K562 (cell line): ENCODE measurements at regions not wholly inside any gene's neighbourhood (a gene's known extent, or its start where the extent isn't known, plus 50 kb on each side); places are given as distances from the start of the nearest gene placed in this dataset.

ENCODE experiments used
- ATAC-seq: fragments of 200-7000 bp; cut with Tn5 transposase; 3 replicates; pipeline ENCODE4 v1.9.1; 2020; ENCODE audit warnings: moderate library complexity
- BruUV-seq: library from RNA; stranded (reverse); fragments of 400-500 nt; replicated peaks from 2 replicates; lab custom pipeline; 2021; lab: Mats Ljungman, UMichigan
- CTCF ChIA-PET: fragments of 300-600 bp; formaldehyde crosslinking; extraction: SDS; loops from one replicate; lab custom pipeline; 2021; ENCODE audit warnings: low intra/inter-chr PET ratio; lab: Yijun Ruan, JAX
- POLR2A ChIA-PET: fragments of 300-600, 350-650 bp; sonication (Branson Sonifier 250); formaldehyde crosslinking; extraction: SDS; loops from one replicate; lab custom pipeline; 2021; ENCODE audit warnings: antibody characterized with exemption, inconsistent platforms; lab: Yijun Ruan, JAX
- DNase-seq, 4 experiments: peaks; one replicate each; pipeline versions ENCODE4 v3.0.0 to v3.0.0-alpha.2; 2011 to 2018; ENCODE audit warnings: low spot score in 3 of 4, mixed read lengths in 3 of 4; ENCODE audit errors: extremely low read depth in 1 of 4
- FAIRE-seq: peaks from 2 replicates; lab custom pipeline; 2011; peaks lifted over from hg19 to GRCh38; lab: Jason Lieb, UNC
- H2AFZ ChIP-seq: 2 replicates; pipeline ENCODE4 v1.6.0; 2011; ENCODE audit warnings: low read depth, low read length, control low read depth, inconsistent platforms
- H3K27ac ChIP-seq: fragments of 200-600 bp; 3 replicates; pipeline ENCODE4 v1.8.0; 2011; ENCODE audit warnings: low read depth, mild to moderate bottlenecking, control low read depth, inconsistent platforms, low read length, moderate library complexity, mixed read lengths; ENCODE audit errors: extremely low read depth
- H3K27me3 ChIP-seq, 2 experiments: fragments of 300-600 bp in 1 of 2; 2 replicates in 1 of 2; 3 replicates in 1 of 2; pipeline versions ENCODE4 v1.6.0 to v1.8.0; 2011; ENCODE audit warnings: inconsistent platforms in 2 of 2, low read length in 2 of 2, mild to moderate bottlenecking in 1 of 2, mixed read lengths in 1 of 2, moderate library complexity in 1 of 2; ENCODE audit not compliant: control insufficient read depth in 2 of 2, insufficient read depth in 2 of 2
- H3K36me3 ChIP-seq: fragments of 300-600 bp; 3 replicates; pipeline ENCODE4 v1.8.0; 2011; ENCODE audit warnings: mild to moderate bottlenecking, low read length, inconsistent platforms; ENCODE audit not compliant: control insufficient read depth, insufficient read depth
- H3K4me1 ChIP-seq, 2 experiments: fragments of 200-600 bp in 1 of 2; replicated peaks in 1 of 2; 2 replicates in 1 of 2; 3 replicates in 1 of 2; pipeline versions ENCODE4 v1.5.1 to v1.8.0; 2011; ENCODE audit warnings: inconsistent platforms in 2 of 2, low read length in 2 of 2, mild to moderate bottlenecking in 1 of 2, mixed read lengths in 1 of 2, moderate library complexity in 1 of 2; ENCODE audit not compliant: control insufficient read depth in 2 of 2, insufficient read depth in 2 of 2
- H3K4me2 ChIP-seq: 2 replicates; pipeline ENCODE4 v1.6.1; 2011; ENCODE audit warnings: low read length, control low read depth, inconsistent platforms, mixed read lengths; ENCODE audit not compliant: insufficient read depth
- H3K4me3 ChIP-seq: fragments of 200-600 bp; sonication (generic), shearing (Covaris generic); 2 replicates; pipeline ENCODE4 v1.5.1; 2016; ENCODE audit warnings: control low read depth, inconsistent platforms
- H3K79me2 ChIP-seq: fragments of 200-600 bp; 3 replicates; pipeline ENCODE4 v1.8.0; 2011; ENCODE audit warnings: low read length, inconsistent platforms; ENCODE audit not compliant: control insufficient read depth, insufficient read depth
- H3K9ac ChIP-seq, 2 experiments: 2 replicates each; pipeline versions ENCODE4 v1.6.0 to v1.6.1; 2011; ENCODE audit warnings: low read depth in 2 of 2, low read length in 2 of 2, control low read depth in 1 of 2, inconsistent platforms in 1 of 2, mild to moderate bottlenecking in 1 of 2, mixed read lengths in 1 of 2; ENCODE audit not compliant: insufficient read depth in 1 of 2
- H3K9me1 ChIP-seq: one replicate; pipeline ENCODE4 v1.6.0; 2011; ENCODE audit warnings: inconsistent platforms, mild to moderate bottlenecking, low read length, moderate library complexity; ENCODE audit not compliant: control insufficient read depth, insufficient read depth
- H3K9me3 ChIP-seq: replicated peaks from 2 replicates; pipeline ENCODE4 v1.5.1; 2011; ENCODE audit warnings: low read depth, low read length, inconsistent platforms; ENCODE audit not compliant: control insufficient read depth, insufficient read depth
- H4K20me1 ChIP-seq: replicated peaks from 2 replicates; pipeline ENCODE4 v1.6.1; 2011; ENCODE audit warnings: low read length, inconsistent platforms, mixed read lengths; ENCODE audit not compliant: control insufficient read depth, insufficient read depth
- ATF6 ChIP-seq: sonication (generic); formaldehyde crosslinking; IDR thresholded peaks from 2 replicates; pipeline ENCODE4 v1.4.0; 2020; ENCODE audit warnings: mild to moderate bottlenecking, missing genetic modification reagents
- BRCA1 ChIP-seq, 2 experiments: fragments of 450-650 bp in 1 of 2; sonication (generic) in 1 of 2; formaldehyde crosslinking in 1 of 2; IDR thresholded peaks; 2 replicates each; pipeline versions ENCODE4 v1.5.0 to v1.6.1; 2017 to 2020; ENCODE audit warnings: mild to moderate bottlenecking in 1 of 2, missing genetic modification reagents in 1 of 2
- EWSR1 ChIP-seq: fragments of 450-650 bp; IDR thresholded peaks from 2 replicates; pipeline ENCODE4 v1.6.1; 2018; ENCODE audit warnings: borderline replicate concordance, mild to moderate bottlenecking, low read depth, moderate library complexity; ENCODE audit not compliant: partially characterized antibody
- GMEB1 ChIP-seq: fragments of 250-450 bp; sonication (Bioruptor Pico); IDR thresholded peaks from 2 replicates; pipeline ENCODE4 v1.4.0; 2020; ENCODE audit warnings: mild to moderate bottlenecking
- HDAC2 ChIP-seq: fragments of 450-650 bp; IDR thresholded peaks from 2 replicates; pipeline ENCODE4 v1.6.1; 2016; ENCODE audit warnings: mild to moderate bottlenecking
- HDAC3 ChIP-seq: fragments of 450-650 bp; IDR thresholded peaks from 2 replicates; pipeline ENCODE4 v1.6.1; 2018; ENCODE audit warnings: borderline replicate concordance, mild to moderate bottlenecking, moderate library complexity; ENCODE audit not compliant: partially characterized antibody
- HDAC6 ChIP-seq: IDR thresholded peaks from 2 replicates; pipeline ENCODE4 v1.6.1; 2012; ENCODE audit warnings: low read depth, mild to moderate bottlenecking, control low read depth, inconsistent platforms, low read length, moderate library complexity
- MYNN ChIP-seq, 2 experiments: sonication (generic); formaldehyde crosslinking in 1 of 2; IDR thresholded peaks; 2 replicates each; pipeline versions ENCODE4 v1.5.0 to v1.6.1; 2016 to 2020; ENCODE audit warnings: antibody characterized with exemption in 1 of 2, missing genetic modification reagents in 1 of 2
- NFRKB ChIP-seq: fragments of 450-650 bp; IDR thresholded peaks from 2 replicates; pipeline ENCODE4 v1.6.1; 2016; ENCODE audit warnings: low read depth
- PTBP1 ChIP-seq: fragments of 200-400 bp; formaldehyde crosslinking; IDR thresholded peaks from 2 replicates; pipeline ENCODE4 v1.6.1; 2017; ENCODE audit warnings: low read depth, low read length
- RCOR1 ChIP-seq, 2 experiments: IDR thresholded peaks; 2 replicates each; pipeline ENCODE4 v1.6.1; 2012; ENCODE audit warnings: low read depth in 2 of 2, low read length in 2 of 2, borderline replicate concordance in 1 of 2, improper control_type of control experiment in 1 of 2
- SMARCC2 ChIP-seq: fragments of 450-650 bp; IDR thresholded peaks from 2 replicates; pipeline ENCODE4 v1.6.1; 2017; ENCODE audit warnings: antibody characterized with exemption, moderate library complexity, mild to moderate bottlenecking, low read depth
- TOE1 ChIP-seq, 2 experiments: fragments of 450-650 bp in 1 of 2; sonication (generic) in 1 of 2; formaldehyde crosslinking in 1 of 2; IDR thresholded peaks; 2 replicates each; pipeline versions ENCODE4 v1.7.1 to v1.8.0; 2016 to 2022; ENCODE audit warnings: borderline replicate concordance in 2 of 2, mild to moderate bottlenecking in 2 of 2, antibody characterized with exemption in 1 of 2, inconsistent platforms in 1 of 2, low read depth in 1 of 2, missing genetic modification reagents in 1 of 2, moderate library complexity in 1 of 2
- ZBTB34 ChIP-seq: fragments of 250-450 bp; sonication (Bioruptor Pico); IDR thresholded peaks from 2 replicates; pipeline ENCODE4 v1.8.0; 2021; ENCODE audit warnings: mild to moderate bottlenecking, moderate library complexity
- WGBS: fragments of 100-300 bp; shearing (Covaris generic); methylation state at CpG from one replicate; pipeline ENCODE4 v1.1.6; 2016; ENCODE audit warnings: low coverage, mixed read lengths; ENCODE audit not compliant: insufficient coverage; ENCODE audit errors: missing lambda C conversion rate; 5-methylcytosine and 5-hydroxymethylcytosine counted together
- in situ Hi-C: fragments of 300-500 bp; cut with MboI; formaldehyde crosslinking; loops from 4 replicates; pipeline ENCODE4 v1.15.0; 2018; ENCODE audit warnings: inconsistent platforms, mixed read lengths
- intact Hi-C: fragments of 100-400 bp; cut with micrococcal nuclease; formaldehyde crosslinking; loops from 2 replicates; pipeline ENCODE4 v1.14.2; 2022

GRCh38 chr11:127157225-127157624, 156.7 kb upstream of the KIRREL3 start:
- DNase-seq (no peak), ATAC-seq (no peak), FAIRE-seq (no peak)
- ChIA-PET POLR2A (no interaction called here), CTCF (no interaction called here)
- H3K9me3 ChIP-seq, result no peaks in the 10 kb centered on the region
- H3K27me3 ChIP-seq, result no peaks in the 10 kb centered on the region
- no peaks in the 10 kb centered on the region for H3K79me2 ChIP-seq
- no peak overlapping the region for H3K9ac ChIP-seq
- 0% methylated on average over 2 of the region's 2 CpGs for WGBS
- no peaks in the 10 kb centered on the region for H4K20me1 ChIP-seq
- no peaks in the 10 kb centered on the region for H3K9me1 ChIP-seq
- no peak overlapping the region for H2AFZ ChIP-seq
- intact Hi-C loops, result no loop called here
- in situ Hi-C loops, result no loop called here
- no peaks in the 10 kb centered on the region for H3K4me1 ChIP-seq
- no peak overlapping the region for H3K4me2 ChIP-seq
- BruUV-seq, result no TSS peak
- no peak overlapping the region for H3K4me3 ChIP-seq
- no peak overlapping the region for H3K27ac ChIP-seq
- no peaks in the 10 kb centered on the region for H3K36me3 ChIP-seq
- TF ChIP-seq TOE1 (IDR thresholded peaks at IDR 0.05; ENCODE audit: borderline replicate concordance), result no peak
- TF ChIP-seq TOE1 (CRISPR knock-in tag; IDR thresholded peaks at IDR 0.05; ENCODE audit: borderline replicate concordance, low read depth), result no peak
- TF ChIP-seq GMEB1 (CRISPR knock-in tag), result no peak
- no peak for TF ChIP-seq HDAC6
- no peak for TF ChIP-seq ATF6 (CRISPR knock-in tag)
- no peak for TF ChIP-seq RCOR1 (IDR thresholded peaks at IDR 0.05; ENCODE audit: borderline replicate concordance in 1 of 2, low read depth in 2 of 2, low read length in 2 of 2)
- TF ChIP-seq PTBP1, result no peak
- TF ChIP-seq BRCA1 (IDR thresholded peaks at IDR 0.05), result no peak
- no peak for TF ChIP-seq BRCA1 (CRISPR knock-in tag; IDR thresholded peaks at IDR 0.05)
- TF ChIP-seq HDAC2, result no peak
- no peak for TF ChIP-seq EWSR1
- no peak for TF ChIP-seq HDAC3
- no peak for TF ChIP-seq ZBTB34
- TF ChIP-seq MYNN (IDR thresholded peaks at IDR 0.05), result no peak
- no peak for TF ChIP-seq MYNN (CRISPR knock-in tag; IDR thresholded peaks at IDR 0.05)
- no peak for TF ChIP-seq SMARCC2
- TF ChIP-seq NFRKB, result no peak
